ENCODE measurements at regions not wholly inside any gene's neighbourhood (a gene's known extent, or its start where the extent isn't known, plus 50 kb on each side); places are given as distances from the start of the nearest gene placed in this dataset.
A peak's percentile ranks its signal among the peaks of the same experiment; 100 is the strongest.

GRCh38 chr2:234189786-234190300 lies 139.3 kb downstream of the SPP2 start:
- no peak for DNase-seq
- TF ChIP-seq CTCF (IDR thresholded peaks at IDR 0.05) = no peak
- no peak for TF ChIP-seq POLR2A (IDR thresholded peaks at IDR 0.05)

GRCh38 chr2:234189230-234189629 lies 138.7 kb downstream of the SPP2 start:
- no peak overlapping the region for H3K4me3 ChIP-seq
- no peaks in the 10 kb centered on the region for H3K36me3 ChIP-seq
- peak overlapping the region in 3 of 4 donors; percentile 16 to 43 (median 28) for H3K27ac ChIP-seq
- WGBS, 2 donors = 70 to 74% methylated on average over 4 to 5 of the region's 5 CpGs
- H3K27me3 ChIP-seq = peaks cover 0 to 41% (median 0%) of the 10 kb centered on the region in 4 donors
- TF ChIP-seq CTCF (IDR thresholded peaks at IDR 0.05) (no peak), POLR2A (IDR thresholded peaks at IDR 0.05) (no peak)
- H3K4me1 ChIP-seq = peaks cover 0 to 27% (median 0%) of the 10 kb centered on the region in 3 donors
- no peaks in the 10 kb centered on the region for H3K9me3 ChIP-seq
- intact Hi-C loops (cut with DNase I) = no loop called here
- no peak for DNase-seq

More at GRCh38 chr2:234189786-234190300, 139.3 kb downstream of the SPP2 start:
- Histone ChIP-seq H3K9me3 (no peaks in the 10 kb centered on the region), H3K4me1 (peaks cover 0 to 27% (median 0%) of the 10 kb centered on the region in 3 donors), H3K27ac (peak overlapping the region in 3 of 4 donors; percentile 7 to 41 (median 30)), H3K36me3 (no peaks in the 10 kb centered on the region), H3K4me3 (no peak overlapping the region), H3K27me3 (peaks cover 0 to 36% (median 0%) of the 10 kb centered on the region in 4 donors)
- 43 to 67% methylated on average over 5 to 6 of the region's 6 CpGs for WGBS, 2 donors
- intact Hi-C loops (cut with DNase I) = no loop called here

- Histone ChIP-seq H3K27me3 (peaks cover 0 to 56% (median 0%) of the 10 kb centered on the region in 4 donors), H3K9me3 (no peaks in the 10 kb centered on the region), H3K36me3 (no peaks in the 10 kb centered on the region), H3K4me3 (no peak overlapping the region), H3K27ac (no peak overlapping the region), H3K4me1 (peaks cover 0 to 27% (median 0%) of the 10 kb centered on the region in 3 donors)
- intact Hi-C loops (cut with DNase I) = no loop called here
- TF ChIP-seq POLR2A (IDR thresholded peaks at IDR 0.05) (no peak), CTCF (IDR thresholded peaks at IDR 0.05) (no peak)
- 84 to 85% methylated on average over 2 of the region's 2 CpGs for WGBS, 2 donors
- DNase-seq = no peak
These were observed 137.2 kb downstream of the SPP2 start for GRCh38 chr2:234187646-234188174.

GRCh38 chr2:234181121-234181520 lies 130.6 kb downstream of the SPP2 start:
- no peaks in the 10 kb centered on the region for H3K9me3 ChIP-seq
- H3K27me3 ChIP-seq = peaks cover 0 to 48% (median 0%) of the 10 kb centered on the region in 4 donors
- TF ChIP-seq CTCF (IDR thresholded peaks at IDR 0.05) (no peak), POLR2A (IDR thresholded peaks at IDR 0.05) (no peak)
- WGBS, 2 donors = 50 to 54% methylated on average over 1 of the region's 1 CpG
- intact Hi-C loops (cut with DNase I) = no loop called here
- no peak overlapping the region for H3K4me3 ChIP-seq
- DNase-seq = no peak
- H3K4me1 ChIP-seq = no peaks in the 10 kb centered on the region
- H3K27ac ChIP-seq = no peak overlapping the region
- no peaks in the 10 kb centered on the region for H3K36me3 ChIP-seq

- H3K27ac ChIP-seq = no peak overlapping the region
- 85 to 86% methylated on average over 6 of the region's 6 CpGs for WGBS, 2 donors
These were observed 128.5 kb downstream of the SPP2 start for GRCh38 chr2:234179031-234179363.

More at GRCh38 chr2:234179031-234179363, 128.5 kb downstream of the SPP2 start:
- DNase-seq = no peak
- Histone ChIP-seq H3K36me3 (no peaks in the 10 kb centered on the region), H3K4me1 (no peaks in the 10 kb centered on the region), H3K27me3 (peaks cover 0 to 41% (median 0%) of the 10 kb centered on the region in 4 donors), H3K9me3 (no peaks in the 10 kb centered on the region), H3K4me3 (no peak overlapping the region)
- intact Hi-C loops (cut with DNase I) = no loop called here
- TF ChIP-seq POLR2A (IDR thresholded peaks at IDR 0.05) (no peak), CTCF (IDR thresholded peaks at IDR 0.05) (no peak)
